Astrocyte (in vitro differentiated cells and primary cell): ENCODE measurements at regions not wholly inside any gene's neighbourhood (a gene's known extent, or its start where the extent isn't known, plus 50 kb on each side); places are given as distances from the start of the nearest gene placed in this dataset.

ENCODE experiments used
- CTCF ChIP-seq: IDR thresholded peaks from 2 replicates; pipeline ENCODE4 v1.5.1; 2011; ENCODE audit warnings: low read depth, mild to moderate bottlenecking, inconsistent platforms, low read length, moderate library complexity; ENCODE audit not compliant: insufficient read depth
- EZH2 ChIP-seq: IDR thresholded peaks from 2 replicates; pipeline ENCODE4 v1.6.1; 2012; ENCODE audit warnings: mild to moderate bottlenecking, low read length, inconsistent platforms; ENCODE audit not compliant: insufficient read depth

GRCh38 chr10:63843107-63843506 lies 321.9 kb downstream of the REEP3 start:
- TF ChIP-seq CTCF = no peak
- TF ChIP-seq EZH2 = no peak
